Activated T-cell treated with anti-CD3 and anti-CD28 coated beads for 48 hours (primary cell): ENCODE measurements at regions not wholly inside any gene's neighbourhood (a gene's known extent, or its start where the extent isn't known, plus 50 kb on each side); places are given as distances from the start of the nearest gene placed in this dataset.

ENCODE experiments used
- DNase-seq: peaks from one replicate; pipeline ENCODE4 v3.0.0-alpha.2; 2020; ENCODE audit warnings: low read depth

- no peak for DNase-seq
Measured at GRCh38 chr3:14336749-14337598, 65.4 kb upstream of the SLC6A6 start.

GRCh38 chr3:14337828-14338227, 64.6 kb upstream of the SLC6A6 start:
- no peak for DNase-seq

- DNase-seq: no peak
Measured at GRCh38 chr3:14338242-14338641, 64.2 kb upstream of the SLC6A6 start.

DNA sequence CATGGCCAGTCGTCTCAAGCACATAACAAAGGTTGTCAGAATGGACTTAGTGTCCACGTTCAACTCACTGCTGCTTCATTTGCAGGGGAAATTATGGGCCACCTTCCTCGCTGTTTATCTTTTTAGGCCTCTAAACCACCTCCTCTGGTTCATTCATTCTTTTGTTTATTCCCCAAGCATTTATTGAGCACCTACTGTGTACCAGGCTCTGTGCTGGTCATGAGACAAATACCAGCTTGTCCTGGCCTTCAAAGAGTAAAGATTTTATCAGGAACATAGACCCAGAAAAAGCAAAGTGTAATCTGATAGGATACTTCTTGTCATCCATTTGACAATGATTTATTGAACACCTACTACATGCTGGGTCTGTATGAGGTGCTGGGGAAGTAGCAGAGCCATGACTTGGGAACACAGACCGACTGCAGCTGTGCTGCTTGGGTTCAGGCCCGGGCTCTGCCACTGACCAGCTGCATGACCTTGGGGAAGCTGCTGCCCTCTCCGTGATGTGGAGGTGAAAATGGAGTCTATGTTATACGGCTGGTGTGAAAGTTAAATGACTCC, 63.4 kb upstream of the SLC6A6 start:
- DNase-seq: no peak

GRCh38 chr3:14340960-14341708, 61.3 kb upstream of the SLC6A6 start:
- DNase-seq: no peak

- DNase-seq: no peak
Measured at GRCh38 chr3:14343338-14344112, 58.9 kb upstream of the SLC6A6 start.

GRCh38 chr3:14344351-14344750, 58.1 kb upstream of the SLC6A6 start:
- no peak for DNase-seq

DNA sequence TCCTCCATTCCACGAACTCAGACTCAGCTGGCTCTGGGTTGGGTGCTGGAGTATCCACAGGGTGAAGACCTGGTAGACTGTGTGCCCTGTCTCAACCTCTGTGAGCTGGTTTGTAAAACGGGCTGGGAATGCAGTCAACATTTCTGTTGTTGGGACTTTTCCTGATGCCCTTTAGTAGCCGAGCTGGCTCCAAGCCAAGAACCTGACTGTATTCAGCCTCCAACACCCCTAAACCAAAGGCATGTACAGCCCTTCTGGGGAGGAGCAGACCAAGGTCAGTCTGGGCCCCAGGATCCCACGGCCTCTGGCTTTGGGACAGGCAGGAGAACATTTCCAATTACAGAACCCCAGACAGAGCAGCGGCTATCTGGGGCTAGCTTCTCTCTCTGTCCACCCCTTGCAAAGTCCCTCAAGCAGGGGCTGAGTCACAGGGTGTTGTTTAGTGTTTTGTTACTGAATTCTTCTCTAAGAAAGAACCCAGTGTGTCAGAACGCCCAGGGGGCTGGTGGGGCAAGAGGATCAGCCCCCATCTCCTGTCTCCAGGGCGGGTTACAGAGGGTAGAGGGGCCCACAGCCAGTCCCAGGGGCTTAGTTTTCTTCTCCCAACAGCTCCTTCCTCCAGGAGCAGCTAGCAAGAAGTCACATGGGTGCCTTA, 56.8 kb upstream of the SLC6A6 start:
- DNase-seq: no peak

- no peak for DNase-seq
Measured at GRCh38 chr3:14346191-14346590, 56.2 kb upstream of the SLC6A6 start.

DNA sequence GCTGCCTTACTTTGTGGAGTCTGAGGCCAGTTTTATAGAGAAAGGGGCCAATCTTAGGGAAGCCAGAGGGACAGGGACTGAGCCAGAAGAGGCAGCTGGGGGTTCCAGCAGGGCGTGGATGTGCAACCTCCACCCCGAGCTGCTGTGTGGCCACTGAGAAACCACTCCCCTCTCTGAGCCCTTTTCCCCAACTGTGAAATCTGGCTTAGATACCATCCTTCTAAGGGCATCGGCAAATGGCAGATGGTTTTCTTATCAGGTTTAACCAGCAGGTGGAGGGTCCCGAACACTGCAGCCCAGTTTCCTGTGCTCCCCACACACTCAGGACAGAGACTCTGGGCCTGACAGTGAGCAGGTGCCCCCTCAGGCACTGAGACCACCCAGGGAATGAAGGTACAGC, 55.8 kb upstream of the SLC6A6 start:
- DNase-seq: no peak

- DNase-seq: no peak
Measured at GRCh38 chr3:14347110-14347509, 55.3 kb upstream of the SLC6A6 start.

GRCh38 chr3:14351617-14352001, 50.8 kb upstream of the SLC6A6 start:
- DNase-seq: no peak

- no peak for DNase-seq
Measured at GRCh38 chr3:14352002-14352627, 50.3 kb upstream of the SLC6A6 start.
